HG03064 (cell line): ENCODE measurements at regions not wholly inside any gene's neighbourhood (a gene's known extent, or its start where the extent isn't known, plus 50 kb on each side); places are given as distances from the start of the nearest gene placed in this dataset.

Source experiments
- ATAC-seq: cut with Tn5 transposase; IDR thresholded peaks from one replicate; pipeline ENCODE4 v1.9.1; 2021; ENCODE audit warnings: low read depth; ENCODE audit not compliant: unreplicated experiment

DNA sequence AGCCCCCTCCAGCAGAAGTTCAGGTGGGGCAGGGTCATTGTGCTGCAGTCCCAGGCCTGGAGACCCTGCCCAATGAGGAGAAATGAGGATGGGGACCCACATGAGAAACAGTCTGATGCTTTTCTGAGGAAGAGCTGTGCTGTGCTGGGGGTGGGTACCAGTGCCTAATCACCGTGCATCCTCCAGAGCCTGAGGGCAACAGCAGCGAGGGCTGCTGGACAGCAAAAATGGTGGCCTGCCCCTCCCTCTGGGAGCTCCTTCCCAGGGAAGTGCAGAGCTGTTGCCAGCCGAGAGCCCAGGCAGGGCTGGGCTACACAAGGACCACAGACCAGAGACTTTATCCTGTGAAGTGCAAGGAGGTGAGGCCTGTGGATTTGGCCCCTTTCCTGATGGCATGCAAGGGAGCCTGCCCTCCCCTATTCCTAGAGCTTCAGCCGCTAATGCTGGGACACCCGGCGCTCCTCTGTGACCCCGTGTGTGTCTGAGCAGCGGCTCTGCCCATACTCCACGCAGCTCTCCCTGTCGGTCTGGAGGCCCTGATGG, 134.8 kb downstream of the DSEL start:
- no peak for ATAC-seq

DNA sequence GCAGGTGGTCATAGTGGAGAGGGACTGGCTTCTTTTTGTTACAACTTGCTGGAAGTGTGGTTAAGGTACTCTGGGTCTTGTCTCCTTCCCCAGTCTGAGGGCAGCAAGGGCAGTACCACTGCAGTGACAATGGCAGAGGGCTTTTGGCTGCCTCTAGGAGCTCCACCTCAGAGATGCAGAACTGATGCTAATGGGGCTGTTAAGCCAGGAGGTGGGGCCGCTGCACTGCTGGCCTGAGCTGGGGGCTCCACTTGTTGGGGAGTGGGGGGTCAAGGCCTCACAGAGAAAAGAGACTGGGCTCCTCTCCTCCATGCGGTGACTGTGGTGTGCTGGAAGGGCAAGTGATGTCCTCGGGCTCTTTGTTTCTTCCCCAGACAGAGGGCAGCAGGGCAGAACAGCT, 135.7 kb downstream of the DSEL start:
- ATAC-seq = no peak

DNA sequence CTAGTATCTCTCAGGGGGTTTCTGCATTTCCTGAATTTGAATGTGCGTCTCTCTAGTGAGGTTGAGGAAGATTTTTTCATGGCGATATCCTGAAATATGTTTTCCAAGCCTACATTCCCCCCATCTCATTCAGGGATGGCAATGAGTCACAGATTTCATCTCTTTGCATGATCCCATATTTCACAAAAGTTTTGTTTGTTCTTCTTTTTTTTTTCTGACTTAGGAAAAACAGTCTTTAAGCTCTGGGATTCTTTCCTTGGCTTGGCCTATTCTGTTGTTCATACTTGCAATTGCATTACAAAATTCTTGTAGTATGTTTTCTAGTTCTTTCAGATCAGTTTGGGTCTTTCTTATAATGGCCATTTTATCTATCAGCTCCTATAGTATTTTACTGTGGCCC, 136.5 kb downstream of the DSEL start:
- no peak for ATAC-seq

DNA sequence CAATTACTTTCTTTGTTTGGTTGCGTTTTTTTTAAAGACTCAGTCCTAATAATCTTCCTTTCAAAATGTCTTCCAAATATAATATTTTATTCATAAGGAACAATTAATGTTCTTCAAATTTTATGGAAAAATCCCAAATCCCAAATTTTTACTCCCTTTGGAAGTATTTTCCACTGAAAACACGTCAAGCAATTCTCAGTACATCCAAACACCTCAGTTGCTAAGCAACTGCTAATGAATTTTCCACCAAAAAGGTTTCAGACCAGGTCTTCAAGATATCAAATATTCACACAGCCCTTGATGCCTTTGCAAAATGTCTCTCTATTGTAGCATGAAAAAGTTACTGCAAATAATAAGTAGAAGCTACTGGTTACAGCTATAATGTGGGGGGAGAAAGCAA, 140.1 kb downstream of the DSEL start:
- ATAC-seq = no peak

DNA sequence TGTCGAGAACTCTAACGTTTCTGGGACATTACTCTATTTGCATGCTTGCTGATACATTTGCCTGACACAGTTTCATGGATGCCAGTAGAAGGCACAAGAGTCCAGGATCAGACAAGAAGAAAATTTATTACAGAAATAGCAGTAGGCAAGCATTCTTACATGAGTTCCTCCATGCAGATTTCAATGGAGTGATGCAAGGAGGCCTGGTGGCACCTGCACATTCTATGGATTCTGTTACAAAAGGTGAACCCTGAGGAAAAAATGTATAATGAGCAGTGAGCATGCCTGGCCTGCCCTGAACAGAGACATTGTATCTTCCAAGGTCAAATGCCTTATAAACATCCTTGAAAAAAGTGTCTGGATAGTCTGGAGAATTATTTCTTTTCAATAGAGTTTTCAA, 142.9 kb downstream of the DSEL start:
- ATAC-seq = no peak

DNA sequence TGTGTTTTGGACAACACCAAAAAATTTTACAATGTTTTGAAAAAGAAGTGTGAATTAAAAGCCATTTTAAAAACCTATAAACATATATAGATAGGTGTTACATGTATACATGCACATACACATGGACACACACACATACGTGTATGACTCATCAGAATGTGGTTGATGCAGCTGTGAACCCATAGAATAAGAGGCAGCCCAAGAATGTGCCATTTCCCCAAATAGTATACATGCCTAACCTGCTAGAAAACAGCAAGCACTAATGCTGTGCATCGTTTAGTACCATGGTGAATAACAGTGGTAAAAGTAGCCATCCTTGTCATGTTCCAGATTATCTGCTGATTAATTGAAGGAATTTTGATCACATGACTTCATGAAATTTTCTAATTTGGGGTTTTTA, 149.0 kb downstream of the DSEL start:
- no peak for ATAC-seq

DNA sequence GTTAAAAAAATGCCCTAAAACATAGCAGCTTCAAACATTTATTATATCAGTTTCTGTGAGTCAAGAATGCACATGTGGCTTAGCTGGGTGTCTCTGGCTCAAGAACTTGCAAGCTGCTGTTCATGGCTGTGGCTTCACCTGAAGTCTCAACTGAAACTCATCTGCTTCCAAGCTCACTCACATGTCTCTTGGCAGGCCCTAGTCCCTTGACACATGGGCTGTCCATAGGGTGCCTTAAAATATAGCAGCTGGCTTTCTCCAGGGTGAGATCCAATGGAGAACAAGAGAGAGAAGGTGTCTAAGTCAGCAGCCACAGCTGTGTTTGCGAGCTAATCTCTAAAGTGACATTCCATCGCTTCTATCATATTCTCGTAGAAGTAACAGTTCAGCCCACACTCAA, 152.8 kb downstream of the DSEL start:
- no peak for ATAC-seq

DNA sequence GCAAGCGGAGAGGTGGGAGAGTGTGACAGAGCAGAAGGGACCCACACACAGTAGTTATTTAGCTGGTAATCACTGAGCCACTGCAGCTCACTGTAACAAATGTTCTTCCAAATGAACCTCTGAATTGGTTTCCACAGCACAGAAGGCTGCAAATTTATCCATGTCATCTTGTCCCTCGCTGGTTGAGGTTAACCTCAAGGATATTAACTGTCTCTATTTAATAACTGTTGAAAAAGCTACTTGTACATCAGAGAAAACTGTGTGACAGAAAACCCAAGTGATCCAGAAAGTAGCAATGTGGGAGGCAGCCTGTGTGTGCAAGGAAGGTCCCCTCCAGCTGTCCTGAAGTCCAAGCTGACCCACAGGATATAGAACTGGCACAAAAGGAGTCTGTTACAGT, 153.6 kb downstream of the DSEL start:
- ATAC-seq = no peak

DNA sequence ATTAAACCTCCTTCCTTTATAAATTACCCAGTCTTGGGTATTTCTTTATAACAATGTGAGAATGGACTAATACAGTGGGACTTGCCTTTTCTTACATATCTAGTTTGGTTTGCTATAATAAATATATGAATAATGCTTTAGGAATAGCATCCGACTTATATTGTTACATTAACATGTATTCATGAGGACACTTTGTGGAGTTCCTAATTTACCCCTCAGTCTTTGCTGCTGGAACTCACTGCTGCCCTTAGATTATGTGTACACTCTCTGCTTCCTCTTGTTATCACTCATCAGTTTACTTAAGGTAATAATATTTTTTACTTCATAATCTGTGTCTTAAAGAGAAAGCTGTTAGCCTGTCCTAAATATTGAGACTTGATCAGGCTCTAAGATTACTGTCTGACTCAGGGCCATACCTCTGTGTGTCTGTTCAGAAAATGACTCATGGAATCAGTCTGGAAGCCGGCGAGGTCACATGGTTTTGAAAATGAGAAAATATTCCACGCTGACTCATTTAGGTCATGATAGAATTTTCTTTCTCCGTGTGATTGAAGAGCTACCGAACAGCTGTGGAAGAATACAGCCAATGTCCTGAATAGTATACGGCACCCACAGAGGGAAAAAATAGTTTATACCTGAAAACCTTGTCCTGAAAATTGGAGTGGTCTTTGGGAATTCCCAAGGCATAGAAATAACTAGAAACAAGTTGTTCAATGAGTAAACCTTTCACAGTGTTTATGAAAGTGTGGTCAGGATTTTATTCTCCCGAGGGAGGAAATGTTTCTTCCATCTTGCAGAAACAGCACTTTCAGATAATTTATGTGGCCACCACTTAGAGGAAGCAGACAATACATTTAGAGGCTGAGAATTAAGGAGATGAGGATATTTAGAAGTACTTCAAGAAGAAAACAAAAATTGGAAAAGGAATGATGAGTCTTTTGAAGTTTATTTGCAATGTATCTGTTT, 156.4 kb downstream of the DSEL start:
- peak; percentile 75 for ATAC-seq

DNA sequence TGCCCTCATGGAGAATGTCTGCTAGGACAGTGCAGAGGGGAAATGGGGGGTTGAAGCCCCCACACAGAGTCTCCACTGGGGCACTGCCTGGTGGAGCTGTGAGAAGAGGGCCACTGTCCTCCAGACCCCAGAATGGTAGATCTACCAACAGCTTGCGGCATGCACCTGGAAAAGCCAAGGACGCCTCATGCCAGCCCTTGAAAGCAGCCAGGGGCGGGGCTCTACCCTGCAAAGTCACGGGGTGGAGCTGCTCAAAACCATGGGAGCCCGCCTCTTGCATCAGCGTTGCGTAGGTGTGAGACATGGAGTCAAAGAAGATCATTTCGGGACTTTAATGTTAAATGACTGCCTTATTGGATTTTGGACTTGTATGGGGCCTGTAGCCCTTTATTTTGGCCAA, 157.6 kb downstream of the DSEL start:
- ATAC-seq = no peak

DNA sequence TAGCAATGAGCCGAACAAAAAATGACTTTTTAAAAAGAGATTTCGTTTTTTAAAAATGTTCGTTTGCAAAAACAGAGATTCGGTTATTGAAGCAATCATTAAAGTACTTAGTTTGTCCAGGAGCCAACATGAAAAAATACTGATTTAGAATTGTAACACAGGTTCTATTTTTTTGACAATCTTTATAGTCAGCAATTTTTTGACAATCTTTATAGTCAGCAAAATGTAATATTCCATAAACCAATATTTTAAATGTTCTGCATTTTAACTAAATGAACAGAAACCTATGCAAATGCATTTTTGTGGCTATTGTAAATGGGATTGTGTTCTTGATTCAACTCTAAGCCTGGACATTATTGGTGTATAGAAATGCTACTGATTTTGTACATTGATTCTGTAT, 161.8 kb downstream of the DSEL start:
- ATAC-seq = no peak

DNA sequence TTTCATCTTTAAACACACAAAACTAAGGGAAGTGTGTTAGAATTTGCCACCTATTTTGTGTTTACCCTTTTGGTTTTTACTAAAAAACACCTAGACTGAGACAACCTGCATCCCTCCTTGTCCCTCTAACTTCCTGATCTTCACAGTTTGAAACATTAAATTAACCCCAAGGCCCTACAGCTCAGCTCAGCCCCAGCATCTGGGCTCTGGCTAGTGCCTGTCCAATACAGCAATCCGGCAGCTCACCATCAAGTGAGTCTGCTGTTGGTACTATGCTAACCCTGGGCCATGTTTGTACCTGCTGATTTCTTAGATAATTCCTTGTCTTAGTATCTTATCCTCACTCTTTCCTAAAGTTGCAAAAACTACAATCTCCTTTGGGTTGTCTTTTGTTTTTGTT, 162.4 kb downstream of the DSEL start:
- no peak for ATAC-seq

DNA sequence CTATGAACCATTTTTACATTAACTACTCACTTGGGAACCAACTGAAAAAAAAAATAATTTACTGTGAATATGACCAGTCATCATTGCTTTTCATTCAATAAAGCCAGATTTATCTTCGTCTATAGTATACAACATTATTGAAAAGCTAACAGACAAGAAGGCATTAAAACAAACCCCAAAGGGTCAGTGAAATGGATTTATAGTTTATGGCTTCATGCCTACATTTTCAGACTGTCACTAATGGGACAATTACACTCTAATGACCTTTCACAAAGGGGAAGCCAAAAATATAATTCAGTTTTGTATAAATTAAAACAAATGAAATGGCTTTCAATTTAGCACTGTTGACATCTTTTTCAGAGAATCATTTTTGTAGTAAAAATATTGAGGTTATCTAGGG, 169.1 kb downstream of the DSEL start:
- ATAC-seq = no peak

DNA sequence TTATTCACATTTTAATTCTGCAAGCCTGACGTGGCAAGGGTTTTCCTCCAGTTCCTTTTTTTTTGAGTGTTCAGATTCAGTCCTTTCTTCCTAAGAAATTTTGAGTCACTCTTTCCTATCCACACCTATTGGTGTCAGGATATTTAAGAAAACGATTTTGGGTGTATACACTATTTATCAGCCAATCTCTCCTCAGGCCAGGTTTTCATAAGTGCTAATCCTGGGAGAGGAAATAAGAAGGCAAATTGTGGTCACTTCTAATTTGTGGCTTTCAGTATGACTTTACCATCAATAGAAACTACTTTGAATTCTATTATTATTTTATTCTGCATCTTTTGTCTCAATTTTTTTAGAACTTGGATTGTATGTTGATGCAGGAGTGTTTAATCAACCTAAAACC, 174.4 kb downstream of the DSEL start:
- no peak for ATAC-seq

DNA sequence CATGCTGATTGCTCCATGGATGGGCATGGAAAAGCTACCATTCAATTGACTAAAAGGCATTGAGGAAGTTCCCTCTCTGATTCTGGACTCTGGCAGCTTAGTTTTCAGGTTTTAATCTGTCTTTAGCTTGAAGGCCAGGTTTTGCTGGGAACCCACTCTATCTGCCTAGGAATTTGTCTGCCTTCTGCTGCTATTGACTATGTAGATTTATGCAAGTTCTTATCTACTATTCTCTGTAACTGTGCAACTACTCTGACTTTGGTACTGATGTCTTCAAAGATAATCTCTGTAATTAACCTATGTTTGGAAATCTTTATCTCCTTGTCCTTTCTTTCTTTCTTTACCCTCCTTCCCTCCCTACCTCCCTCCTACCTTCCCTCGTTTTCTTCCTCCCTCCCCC, 178.8 kb downstream of the DSEL start:
- ATAC-seq = no peak

DNA sequence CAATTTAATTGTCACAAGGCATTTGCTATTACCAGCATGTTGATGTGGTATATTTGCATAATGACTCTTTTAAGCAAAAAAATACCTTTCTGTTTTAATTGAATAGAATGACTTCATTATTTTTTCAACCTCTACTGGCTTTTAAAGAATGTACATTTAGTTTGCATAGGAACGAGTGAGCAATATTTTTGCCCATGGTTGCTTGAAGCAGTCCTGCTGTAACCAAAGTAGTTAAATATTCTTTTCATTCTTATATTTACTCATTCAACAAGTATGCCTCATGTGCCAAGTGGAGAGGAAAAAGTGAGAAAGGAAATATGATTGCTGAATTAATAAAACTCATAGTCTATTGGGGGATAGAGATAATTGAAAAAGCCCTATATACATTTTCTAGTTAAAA, 184.7 kb downstream of the DSEL start:
- ATAC-seq = no peak

DNA sequence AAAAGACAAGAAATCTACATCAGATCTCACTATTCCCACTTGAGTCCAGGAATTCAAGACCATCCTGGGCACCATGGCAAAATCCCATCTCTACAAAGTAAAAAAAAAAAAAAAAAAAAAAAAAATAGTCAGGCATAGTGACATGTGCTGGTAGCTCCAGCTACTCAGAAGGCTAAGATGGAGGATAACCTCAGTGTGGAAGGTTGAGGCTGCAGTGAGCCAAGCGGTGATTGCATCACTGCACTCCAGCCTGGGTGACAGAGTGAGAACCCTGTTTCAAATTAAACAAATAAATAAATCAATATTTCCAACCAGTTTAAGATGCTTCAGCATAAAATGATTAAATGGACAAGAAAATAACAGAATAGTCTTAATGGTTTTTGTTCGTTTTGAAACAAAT, 197.4 kb downstream of the DSEL start:
- ATAC-seq = no peak

DNA sequence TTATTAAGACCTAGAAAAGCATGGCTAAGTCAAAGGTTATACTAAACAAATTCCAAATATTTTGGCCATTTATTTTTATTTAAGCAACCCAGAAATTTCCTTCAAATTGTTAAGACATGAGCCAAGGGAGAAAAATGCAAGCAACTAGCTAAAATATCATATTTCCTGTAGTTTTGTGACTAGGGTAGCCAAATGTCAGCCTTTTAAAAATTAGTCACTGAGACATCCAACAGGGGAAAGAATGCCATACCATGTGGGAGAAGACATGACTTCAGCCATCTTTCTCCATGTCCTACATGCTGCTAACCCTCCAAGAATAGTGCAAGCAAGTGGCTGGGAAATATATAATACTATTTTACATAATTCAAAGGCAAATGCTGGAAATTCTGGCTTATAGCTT, 197.9 kb downstream of the DSEL start:
- no peak for ATAC-seq

DNA sequence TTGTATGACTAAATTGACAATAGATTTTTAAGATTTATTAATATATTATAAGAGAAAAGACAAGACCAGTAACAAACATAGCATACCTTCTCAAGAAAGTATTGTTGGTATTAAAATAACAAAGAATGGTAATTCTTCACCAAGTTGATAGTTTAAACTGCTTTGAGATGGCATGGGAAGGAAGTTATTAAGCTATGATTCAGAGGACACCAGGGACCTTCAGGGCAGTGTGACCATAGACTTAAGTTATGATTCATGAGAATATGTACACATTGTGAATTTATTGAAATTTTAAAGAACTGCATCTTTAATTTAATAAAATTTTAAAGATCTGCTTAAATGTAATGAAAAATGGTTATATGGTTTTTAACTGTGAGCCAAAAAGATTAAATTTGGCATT, 205.7 kb downstream of the DSEL start:
- ATAC-seq = no peak

DNA sequence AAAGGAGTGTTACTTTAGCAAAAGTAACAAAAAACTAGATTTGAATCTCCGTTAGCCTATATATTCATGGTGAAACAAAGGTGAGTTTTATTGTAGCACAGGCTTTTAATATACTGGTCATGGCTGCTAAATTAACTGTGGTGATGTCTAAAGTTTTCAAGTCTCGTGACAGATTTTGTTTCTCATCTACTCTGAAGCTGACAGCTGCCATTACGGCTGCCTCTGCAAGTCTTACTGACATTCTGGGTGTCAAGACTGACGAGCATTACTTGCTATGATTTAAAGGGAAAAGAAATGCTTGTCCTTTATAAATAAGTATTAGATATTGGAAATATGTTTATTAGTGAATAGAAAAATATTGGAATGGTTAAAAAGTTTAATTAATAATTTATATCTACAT, 207.7 kb downstream of the DSEL start:
- no peak for ATAC-seq

DNA sequence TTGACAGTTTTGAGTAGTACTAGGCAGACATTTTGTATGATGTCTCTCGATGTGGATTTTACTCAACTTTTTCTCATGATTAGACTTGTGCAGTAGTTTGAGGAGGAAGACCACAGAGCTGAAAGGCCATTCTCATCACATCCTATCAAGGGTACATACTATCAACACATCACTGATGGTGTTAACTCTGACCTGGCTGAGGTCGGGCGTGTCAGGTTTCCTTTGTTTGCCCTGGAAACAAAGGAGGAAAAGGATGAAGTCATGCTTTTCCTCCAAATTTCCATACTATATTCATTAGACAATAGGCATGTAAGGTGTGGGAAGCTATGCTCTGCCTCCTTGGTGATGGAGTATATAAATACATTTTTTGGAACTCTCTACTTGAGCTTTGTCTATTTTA, 211.1 kb downstream of the DSEL start:
- ATAC-seq = no peak

DNA sequence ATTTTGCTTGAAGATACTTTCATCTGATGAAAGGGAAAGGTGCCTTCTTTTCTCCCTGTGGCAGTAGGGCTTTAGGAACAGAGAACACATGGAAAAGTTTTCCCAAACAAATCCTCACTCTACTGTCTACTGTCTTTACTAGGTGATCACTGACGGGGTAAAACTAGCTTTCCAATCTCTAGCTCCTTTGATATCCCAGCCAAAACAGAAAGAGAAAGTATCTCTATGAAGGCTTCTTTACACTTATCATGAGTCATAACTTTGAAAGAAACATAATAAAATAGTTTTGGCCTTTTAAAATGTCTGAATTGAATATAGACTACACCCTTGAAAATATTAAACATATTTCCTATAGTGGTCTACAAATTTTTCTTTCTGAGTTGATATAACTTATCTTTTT, 214.5 kb downstream of the DSEL start:
- no peak for ATAC-seq
